Retinal pigment epithelial cell (primary cell): ENCODE measurements at regions not wholly inside any gene's neighbourhood (a gene's known extent, or its start where the extent isn't known, plus 50 kb on each side); places are given as distances from the start of the nearest gene placed in this dataset.

Source experiments
- DNase-seq: peaks from one replicate; pipeline ENCODE4 v3.0.0-alpha.2; 2010; ENCODE audit warnings: low read depth
- H3K4me3 ChIP-seq: 2 replicates; pipeline ENCODE4 v1.5.1; 2011; ENCODE audit warnings: mild to moderate bottlenecking, low read length, control low read depth, moderate library complexity
- CTCF ChIP-seq: conservative IDR thresholded peaks from 2 replicates; pipeline ENCODE4 v1.5.1; 2011; ENCODE audit warnings: low read depth, low read length, control low read depth, inconsistent platforms

DNA sequence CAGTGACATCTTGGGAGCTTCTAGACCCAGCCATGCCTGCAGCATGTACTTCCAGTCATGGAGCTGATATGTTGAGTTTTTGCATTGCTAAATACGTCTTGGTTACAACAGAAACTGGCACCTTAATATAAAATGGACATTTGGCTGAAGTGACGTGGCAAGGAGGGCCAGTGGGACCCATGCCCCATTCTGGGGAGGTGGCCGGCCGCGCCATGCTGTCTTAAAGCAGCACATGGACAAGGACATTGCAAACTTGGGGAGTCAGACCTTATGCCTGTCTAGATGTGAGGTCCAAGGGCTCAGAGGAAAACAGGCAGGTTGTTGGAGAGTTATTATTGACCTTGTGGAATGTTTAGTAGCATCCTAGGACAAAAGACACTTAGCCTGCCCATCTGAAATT lies 588.0 kb upstream of the CDH4 start:
- TF ChIP-seq CTCF: no peak
- no peak overlapping the region for H3K4me3 ChIP-seq
- no peak for DNase-seq

GRCh38 chr20:60667641-60668040 lies 584.4 kb upstream of the CDH4 start:
- H3K4me3 ChIP-seq: no peak overlapping the region
- DNase-seq: no peak
- no peak for TF ChIP-seq CTCF

GRCh38 chr20:60669211-60669610 lies 582.9 kb upstream of the CDH4 start:
- no peak overlapping the region for H3K4me3 ChIP-seq
- DNase-seq: no peak
- TF ChIP-seq CTCF: no peak

DNA sequence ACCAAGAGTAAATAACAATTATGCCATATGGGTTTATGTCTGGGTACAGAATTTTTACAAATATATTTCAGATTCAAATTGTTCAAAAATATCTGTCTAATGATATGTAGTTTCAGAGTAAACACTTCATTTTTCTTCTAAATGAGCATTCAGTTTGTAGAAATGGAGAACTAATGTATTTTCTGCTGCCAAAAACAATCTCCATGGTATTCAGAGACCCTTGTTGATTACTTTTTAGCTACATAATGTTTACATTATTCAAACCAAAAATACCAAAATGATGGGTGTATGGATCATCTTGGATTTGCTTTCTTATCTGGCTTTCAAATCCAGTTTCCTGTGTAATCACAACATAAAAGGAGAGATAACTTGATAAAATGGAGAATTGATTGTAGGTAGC lies 576.0 kb upstream of the CDH4 start:
- DNase-seq: no peak
- TF ChIP-seq CTCF: no peak
- H3K4me3 ChIP-seq: no peak overlapping the region

DNA sequence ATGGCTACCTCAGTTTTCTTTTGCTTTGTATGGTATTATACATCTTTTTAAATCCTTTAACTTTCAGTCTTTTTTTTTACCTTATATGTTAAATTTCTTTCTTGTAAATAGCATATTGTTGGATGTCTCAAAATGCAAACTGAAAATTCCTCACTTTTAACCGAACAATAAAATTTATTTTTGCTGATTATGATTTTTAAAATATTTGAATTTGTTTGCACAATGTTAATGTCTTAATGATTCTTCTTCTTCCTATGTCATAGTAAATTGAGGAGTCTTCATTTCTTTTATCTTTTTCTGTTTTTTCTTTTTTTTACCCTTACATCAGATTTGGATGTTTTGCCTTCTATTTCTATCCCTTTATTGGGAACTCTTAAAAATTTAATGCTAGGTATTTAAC lies 574.2 kb upstream of the CDH4 start:
- no peak for TF ChIP-seq CTCF
- no peak for DNase-seq
- H3K4me3 ChIP-seq: no peak overlapping the region

- TF ChIP-seq CTCF: no peak
- DNase-seq: no peak
- no peak overlapping the region for H3K4me3 ChIP-seq
These were observed 571.5 kb upstream of the CDH4 start for GRCh38 chr20:60680554-60680953.

DNA sequence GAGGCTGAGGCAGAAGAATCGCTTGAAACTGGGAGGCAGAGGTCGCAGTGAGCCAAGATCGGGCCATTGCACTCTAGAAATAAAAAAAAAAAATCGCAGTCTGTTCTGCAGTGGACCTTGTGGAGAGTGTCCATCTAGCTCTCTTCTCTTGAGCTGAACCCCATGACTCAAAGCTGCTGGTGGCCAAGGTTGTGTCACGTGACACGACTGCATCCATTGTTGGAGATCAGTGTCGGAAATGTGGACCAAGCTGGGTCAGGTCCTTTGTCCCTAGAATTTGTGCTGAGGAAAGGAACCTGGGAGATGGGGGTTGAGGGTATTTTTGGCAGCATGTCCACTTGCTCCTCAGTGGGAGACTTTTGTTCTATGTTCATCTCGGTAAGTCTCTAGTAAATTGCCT lies 564.8 kb upstream of the CDH4 start:
- TF ChIP-seq CTCF: no peak
- no peak for DNase-seq
- H3K4me3 ChIP-seq: no peak overlapping the region
